NCI-H128 (cell line): ENCODE measurements at regions not wholly inside any gene's neighbourhood (a gene's known extent, or its start where the extent isn't known, plus 50 kb on each side); places are given as distances from the start of the nearest gene placed in this dataset.

Source experiments
- DNase-seq: peaks from one replicate; lab custom pipeline; 2025; ENCODE audit not compliant: unreplicated experiment; lab: John Stamatoyannopoulos, UW

GRCh38 chr18:29147944-29148343, 971.0 kb upstream of the CDH2 start:
- DNase-seq: no peak

- no peak for DNase-seq
Observed at GRCh38 chr18:29146068-29146467, 969.1 kb upstream of the CDH2 start.

- DNase-seq: no peak
Observed at GRCh38 chr18:29140590-29140989, 963.7 kb upstream of the CDH2 start.

GRCh38 chr18:29137773-29138495, 961.0 kb upstream of the CDH2 start:
- DNase-seq: no peak

GRCh38 chr18:29123706-29124530, 947.0 kb upstream of the CDH2 start:
- DNase-seq: no peak

- DNase-seq: no peak
Observed at GRCh38 chr18:29104671-29105070, 927.7 kb upstream of the CDH2 start.

- no peak for DNase-seq
Observed at GRCh38 chr18:29104227-29104626, 927.3 kb upstream of the CDH2 start.

GRCh38 chr18:29096079-29096770, 919.3 kb upstream of the CDH2 start:
- DNase-seq: no peak

- DNase-seq: no peak
Observed at GRCh38 chr18:29087616-29088246, 910.8 kb upstream of the CDH2 start.

GRCh38 chr18:29084120-29084519, 907.2 kb upstream of the CDH2 start:
- no peak for DNase-seq

- DNase-seq: no peak
Observed at GRCh38 chr18:29083545-29083944, 906.6 kb upstream of the CDH2 start.

GRCh38 chr18:29080946-29081345, 904.0 kb upstream of the CDH2 start:
- DNase-seq: no peak

GRCh38 chr18:29078273-29078672, 901.3 kb upstream of the CDH2 start:
- DNase-seq: peak; percentile 40

GRCh38 chr18:29077344-29077743, 900.4 kb upstream of the CDH2 start:
- no peak for DNase-seq

- no peak for DNase-seq
Observed at GRCh38 chr18:29076645-29077044, 899.7 kb upstream of the CDH2 start.

GRCh38 chr18:29074147-29074546, 897.2 kb upstream of the CDH2 start:
- DNase-seq: no peak

- DNase-seq: no peak
Observed at GRCh38 chr18:29071869-29072268, 894.9 kb upstream of the CDH2 start.

GRCh38 chr18:29063346-29063745, 886.4 kb upstream of the CDH2 start:
- no peak for DNase-seq

- DNase-seq: no peak
Observed at GRCh38 chr18:29062921-29063320, 886.0 kb upstream of the CDH2 start.

- no peak for DNase-seq
Observed at GRCh38 chr18:29060349-29060748, 883.4 kb upstream of the CDH2 start.

- DNase-seq: no peak
Observed at GRCh38 chr18:29057703-29058102, 880.8 kb upstream of the CDH2 start.
